IMR-90 (cell line): ENCODE measurements at regions not wholly inside any gene's neighbourhood (a gene's known extent, or its start where the extent isn't known, plus 50 kb on each side); places are given as distances from the start of the nearest gene placed in this dataset.

Source experiments
- ATAC-seq: fragments of 200-7000 bp; cut with Tn5 transposase; 2 replicates; pipeline ENCODE4 v1.9.1; 2020; ENCODE audit warnings: low read depth, mild to moderate bottlenecking, moderate library complexity
- BruUV-seq: library from RNA; stranded (reverse); fragments of 400-500 nt; replicated peaks from 2 replicates; lab custom pipeline; 2021; lab: Mats Ljungman, UMichigan
- CTCF ChIA-PET: fragments of 300-600 bp; formaldehyde crosslinking; extraction: SDS; loops from one replicate; lab custom pipeline; 2021; ENCODE audit warnings: antibody characterized with exemption; lab: Yijun Ruan, JAX
- POLR2A ChIA-PET: fragments of 300-600 bp; sonication (Branson Sonifier 250); formaldehyde crosslinking; loops from one replicate; lab custom pipeline; 2022; ENCODE audit warnings: antibody characterized with exemption; ENCODE audit not compliant: unreplicated experiment; lab: Charles Lee
- DNase-seq: peaks from one replicate; pipeline ENCODE4 v3.0.0; 2013
- H2AFZ ChIP-seq: replicated peaks from 2 replicates; pipeline ENCODE3; 2013; ENCODE audit warnings: low read length, mild to moderate bottlenecking; ENCODE audit not compliant: poor library complexity
- H2AK5ac ChIP-seq: 2 replicates; pipeline ENCODE4 v1.6.1; 2013; ENCODE audit warnings: low read depth, low read length, inconsistent platforms
- H2AK9ac ChIP-seq: replicated peaks from 2 replicates; pipeline ENCODE3; 2013; ENCODE audit warnings: mild to moderate bottlenecking, low read depth, low read length, moderate library complexity; ENCODE audit not compliant: poor library complexity
- H2BK120ac ChIP-seq: 2 replicates; pipeline ENCODE4 v1.6.1; 2013; ENCODE audit warnings: low read depth, low read length, inconsistent platforms
- H2BK15ac ChIP-seq: 3 replicates; pipeline ENCODE4 v1.6.1; 2013; ENCODE audit warnings: low read depth, low read length, inconsistent platforms
- H2BK20ac ChIP-seq: 2 replicates; pipeline ENCODE4 v1.6.1; 2013; ENCODE audit warnings: low read depth, mild to moderate bottlenecking, inconsistent platforms, low read length, moderate library complexity
- H2BK5ac ChIP-seq: 2 replicates; pipeline ENCODE4 v1.6.1; 2013; ENCODE audit warnings: mild to moderate bottlenecking, low read depth, low read length, inconsistent platforms; ENCODE audit not compliant: poor library complexity, severe bottlenecking
- H3K14ac ChIP-seq: replicated peaks from 2 replicates; pipeline ENCODE4 v1.6.1; 2013; ENCODE audit warnings: low read depth, low read length, inconsistent platforms
- H3K18ac ChIP-seq: 2 replicates; pipeline ENCODE4 v1.6.1; 2013; ENCODE audit warnings: low read depth, low read length, control low read depth
- H3K23ac ChIP-seq: 2 replicates; pipeline ENCODE4 v1.6.1; 2013; ENCODE audit warnings: low read depth, low read length, inconsistent platforms
- H3K27ac ChIP-seq: 2 replicates; pipeline ENCODE4 v1.5.1; 2013; ENCODE audit warnings: mild to moderate bottlenecking, control low read depth, low read length; ENCODE audit not compliant: insufficient read depth
- H3K27me3 ChIP-seq: 2 replicates; pipeline ENCODE4 v1.6.1; 2013; ENCODE audit warnings: low read length; ENCODE audit not compliant: control insufficient read depth, insufficient read depth
- H3K36me3 ChIP-seq: 2 replicates; pipeline ENCODE4 v1.6.1; 2013; ENCODE audit warnings: low read length, mixed read lengths; ENCODE audit not compliant: control insufficient read depth, insufficient read depth
- H3K4ac ChIP-seq: 2 replicates; pipeline ENCODE4 v1.6.1; 2013; ENCODE audit warnings: low read depth, low read length, inconsistent platforms
- H3K4me1 ChIP-seq: 2 replicates; pipeline ENCODE4 v1.6.1; 2013; ENCODE audit warnings: low read length, mixed read lengths; ENCODE audit not compliant: control insufficient read depth, insufficient read depth
- H3K4me2 ChIP-seq: 2 replicates; pipeline ENCODE4 v1.6.1; 2013; ENCODE audit warnings: low read depth, mild to moderate bottlenecking, control low read depth, low read length, moderate library complexity
- H3K4me3 ChIP-seq: 2 replicates; pipeline ENCODE4 v1.5.1; 2013; ENCODE audit warnings: low read depth, mild to moderate bottlenecking, control low read depth, low read length, moderate library complexity; ENCODE audit not compliant: insufficient read depth
- H3K56ac ChIP-seq: 2 replicates; pipeline ENCODE4 v1.6.1; 2013; ENCODE audit warnings: low read length, inconsistent platforms; ENCODE audit not compliant: insufficient read depth; ENCODE audit errors: extremely low read depth
- H3K79me1 ChIP-seq, 2 experiments: 2 replicates each; pipeline ENCODE4 v1.6.1; 2013; ENCODE audit warnings: low read length in 2 of 2, inconsistent platforms in 1 of 2, low read depth in 1 of 2
- H3K9ac ChIP-seq: 2 replicates; pipeline ENCODE4 v1.6.1; 2013; ENCODE audit warnings: low read depth, low read length, control low read depth
- H3K9me1 ChIP-seq: 2 replicates; pipeline ENCODE4 v1.6.1; 2013; ENCODE audit warnings: low read length, inconsistent platforms; ENCODE audit not compliant: insufficient read depth
- H3K9me3 ChIP-seq: 2 replicates; pipeline ENCODE4 v1.6.1; 2013; ENCODE audit warnings: low read length; ENCODE audit not compliant: control insufficient read depth, insufficient read depth
- H4K20me1 ChIP-seq: 2 replicates; pipeline ENCODE4 v1.6.1; 2013; ENCODE audit warnings: low read length, inconsistent platforms; ENCODE audit not compliant: insufficient read depth
- H4K5ac ChIP-seq: 2 replicates; pipeline ENCODE4 v1.6.1; 2013; ENCODE audit warnings: mild to moderate bottlenecking, low read depth, low read length, control low read depth
- H4K8ac ChIP-seq, 2 experiments: 2 replicates each; pipeline ENCODE4 v1.6.1; 2013; ENCODE audit warnings: low read depth in 2 of 2, low read length in 2 of 2, control low read depth in 1 of 2, inconsistent platforms in 1 of 2
- H4K91ac ChIP-seq: 2 replicates; pipeline ENCODE4 v1.6.1; 2013; ENCODE audit warnings: low read depth, low read length, inconsistent platforms; ENCODE audit not compliant: insufficient read depth
- BHLHE40 ChIP-seq: fragments of 150-350 bp; IDR thresholded peaks from 2 replicates; pipeline ENCODE4 v1.6.1; 2016; ENCODE audit warnings: mild to moderate bottlenecking, low read depth, low read length
- CHD1 ChIP-seq: IDR thresholded peaks from 2 replicates; pipeline ENCODE4 v1.6.1; 2012; ENCODE audit warnings: low read depth, low read length, improper control_type of control experiment
- ELK1 ChIP-seq: fragments of 150-350 bp; IDR thresholded peaks from 2 replicates; pipeline ENCODE4 v1.6.1; 2016; ENCODE audit warnings: low read depth, mild to moderate bottlenecking, low read length, moderate library complexity, borderline replicate concordance
- FOS ChIP-seq: fragments of 150-350 bp; IDR thresholded peaks from 2 replicates; pipeline ENCODE4 v1.6.1; 2016; ENCODE audit warnings: low read depth, low read length
- MAFK ChIP-seq: IDR thresholded peaks from 2 replicates; pipeline ENCODE4 v1.6.1; 2012; ENCODE audit warnings: low read depth, low read length, improper control_type of control experiment
- MAZ ChIP-seq: IDR thresholded peaks from 2 replicates; pipeline ENCODE4 v1.6.1; 2012; ENCODE audit warnings: low read depth, mild to moderate bottlenecking, low read length, improper control_type of control experiment, moderate library complexity, borderline replicate concordance
- MXI1 ChIP-seq: IDR thresholded peaks from 2 replicates; pipeline ENCODE4 v1.6.1; 2012; ENCODE audit warnings: low read depth, mild to moderate bottlenecking, low read length, moderate library complexity, borderline replicate concordance
- NFE2L2 ChIP-seq: fragments of 150-350 bp; IDR thresholded peaks from 2 replicates; pipeline ENCODE4 v1.6.1; 2016; ENCODE audit warnings: low read depth, mild to moderate bottlenecking, low read length
- POLR2A ChIP-seq: IDR thresholded peaks from 2 replicates; pipeline ENCODE4 v1.6.1; 2012; ENCODE audit warnings: mild to moderate bottlenecking, low read depth, low read length
- RAD21 ChIP-seq: IDR thresholded peaks from 2 replicates; pipeline ENCODE4 v1.6.1; 2012; ENCODE audit warnings: low read length, improper control_type of control experiment
- RCOR1 ChIP-seq: IDR thresholded peaks from 2 replicates; pipeline ENCODE4 v1.6.1; 2012; ENCODE audit warnings: mild to moderate bottlenecking, low read length, improper control_type of control experiment; ENCODE audit not compliant: insufficient replicate concordance
- RFX5 ChIP-seq: IDR thresholded peaks from 2 replicates; pipeline ENCODE4 v1.8.0; 2012; ENCODE audit warnings: low read depth, mild to moderate bottlenecking, low read length, moderate library complexity
- SMC3 ChIP-seq: fragments of 150-350 bp; IDR thresholded peaks from 2 replicates; pipeline ENCODE4 v1.6.1; 2016; ENCODE audit warnings: low read depth, mild to moderate bottlenecking, antibody characterized with exemption, low read length, moderate library complexity
- dilution Hi-C: fragments of 300-500 bp; cut with HindIII; formaldehyde crosslinking; loops from one replicate; pipeline ENCODE4 v1.14.3; 2018; ENCODE audit warnings: low sequenced_read_pairs; ENCODE audit not compliant: unreplicated experiment
- in situ Hi-C: fragments of 300-500 bp; cut with MboI; formaldehyde crosslinking; loops from 3 replicates; pipeline ENCODE4 v1.14.3; 2019; ENCODE audit warnings: low sequenced_read_pairs, inconsistent platforms, mixed read lengths
- intact Hi-C: fragments of 100-400 bp; cut with micrococcal nuclease; formaldehyde crosslinking; loops from 2 replicates; pipeline ENCODE4 v1.10.0; 2022
- TF ChIP-seq, protein P1 (sequence below): fragments of 150-350 bp; IDR thresholded peaks from 2 replicates; pipeline ENCODE4 v1.6.1; 2017; ENCODE audit warnings: mild to moderate bottlenecking, antibody characterized with exemption, low read length, low read depth
- TF ChIP-seq, protein P2 (sequence below): conservative IDR thresholded peaks from 2 replicates; pipeline ENCODE4 v1.5.1; 2012; ENCODE audit warnings: mild to moderate bottlenecking, low read depth, low read length, improper control_type of control experiment

- in situ Hi-C loops = no loop called here
- no peak overlapping the region for H4K5ac ChIP-seq
- no peaks in the 10 kb centered on the region for H3K36me3 ChIP-seq
- H2AK9ac ChIP-seq = no peak overlapping the region
- no peak for ATAC-seq
- H3K27ac ChIP-seq = no peak overlapping the region
- no peak overlapping the region for H3K23ac ChIP-seq
- H2BK20ac ChIP-seq = no peak overlapping the region
- ChIA-PET CTCF (no interaction called here), POLR2A (no interaction called here)
- no peak overlapping the region for H2AK5ac ChIP-seq
- dilution Hi-C loops = no loop called here
- no peaks in the 10 kb centered on the region for H3K9me1 ChIP-seq
- H4K91ac ChIP-seq = no peak overlapping the region
- H2AFZ ChIP-seq = no peak overlapping the region
- BruUV-seq = no TSS peak
- no peak overlapping the region for H2BK15ac ChIP-seq
- H4K20me1 ChIP-seq = no peaks in the 10 kb centered on the region
- H3K27me3 ChIP-seq = no peaks in the 10 kb centered on the region
- no peaks in the 10 kb centered on the region for H3K79me1 ChIP-seq
- no peak for DNase-seq
- TF ChIP-seq POLR2A = no peak
- TF ChIP-seq FOS = no peak
- TF ChIP-seq, protein P1, sequence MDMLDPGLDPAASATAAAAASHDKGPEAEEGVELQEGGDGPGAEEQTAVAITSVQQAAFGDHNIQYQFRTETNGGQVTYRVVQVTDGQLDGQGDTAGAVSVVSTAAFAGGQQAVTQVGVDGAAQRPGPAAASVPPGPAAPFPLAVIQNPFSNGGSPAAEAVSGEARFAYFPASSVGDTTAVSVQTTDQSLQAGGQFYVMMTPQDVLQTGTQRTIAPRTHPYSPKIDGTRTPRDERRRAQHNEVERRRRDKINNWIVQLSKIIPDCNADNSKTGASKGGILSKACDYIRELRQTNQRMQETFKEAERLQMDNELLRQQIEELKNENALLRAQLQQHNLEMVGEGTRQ = no peak
- TF ChIP-seq CHD1 = no peak
- TF ChIP-seq MAZ = no peak
- TF ChIP-seq MAFK = no peak
- TF ChIP-seq, protein P2, sequence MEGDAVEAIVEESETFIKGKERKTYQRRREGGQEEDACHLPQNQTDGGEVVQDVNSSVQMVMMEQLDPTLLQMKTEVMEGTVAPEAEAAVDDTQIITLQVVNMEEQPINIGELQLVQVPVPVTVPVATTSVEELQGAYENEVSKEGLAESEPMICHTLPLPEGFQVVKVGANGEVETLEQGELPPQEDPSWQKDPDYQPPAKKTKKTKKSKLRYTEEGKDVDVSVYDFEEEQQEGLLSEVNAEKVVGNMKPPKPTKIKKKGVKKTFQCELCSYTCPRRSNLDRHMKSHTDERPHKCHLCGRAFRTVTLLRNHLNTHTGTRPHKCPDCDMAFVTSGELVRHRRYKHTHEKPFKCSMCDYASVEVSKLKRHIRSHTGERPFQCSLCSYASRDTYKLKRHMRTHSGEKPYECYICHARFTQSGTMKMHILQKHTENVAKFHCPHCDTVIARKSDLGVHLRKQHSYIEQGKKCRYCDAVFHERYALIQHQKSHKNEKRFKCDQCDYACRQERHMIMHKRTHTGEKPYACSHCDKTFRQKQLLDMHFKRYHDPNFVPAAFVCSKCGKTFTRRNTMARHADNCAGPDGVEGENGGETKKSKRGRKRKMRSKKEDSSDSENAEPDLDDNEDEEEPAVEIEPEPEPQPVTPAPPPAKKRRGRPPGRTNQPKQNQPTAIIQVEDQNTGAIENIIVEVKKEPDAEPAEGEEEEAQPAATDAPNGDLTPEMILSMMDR = no peak
- TF ChIP-seq RFX5 = no peak
- TF ChIP-seq MXI1 = no peak
- no peak for TF ChIP-seq NFE2L2
- no peak for TF ChIP-seq BHLHE40
- TF ChIP-seq RCOR1 = no peak
- no peak for TF ChIP-seq ELK1
- no peak for TF ChIP-seq RAD21
- no peak for TF ChIP-seq SMC3
- no peak overlapping the region for H3K4me2 ChIP-seq
- H2BK120ac ChIP-seq = no peak overlapping the region
- H3K9me3 ChIP-seq = peaks cover 4% of the 10 kb centered on the region; the same call in 1 of the 2 replicates
- no peak overlapping the region for H3K18ac ChIP-seq
- no peak overlapping the region for H3K56ac ChIP-seq
- H3K4me1 ChIP-seq = no peaks in the 10 kb centered on the region
- no peak overlapping the region for H3K9ac ChIP-seq
- H3K4me3 ChIP-seq = no peak overlapping the region
- no peak overlapping the region for H3K14ac ChIP-seq
- H3K4ac ChIP-seq = no peak overlapping the region
- H4K8ac ChIP-seq = no peak overlapping the region
- intact Hi-C loops = no loop called here
- no peak overlapping the region for H2BK5ac ChIP-seq
These were observed 1849.7 kb downstream of the PCDH7 start for GRCh38 chr4:32569861-32570260.
